Stimulated activated CD8-positive, alpha-beta memory T cell treated with anti-CD3 and anti-CD28 coated beads, Interleukin-7, amount 100 ng/mL, for 4 hours (primary cell): ENCODE measurements at regions not wholly inside any gene's neighbourhood (a gene's known extent, or its start where the extent isn't known, plus 50 kb on each side); places are given as distances from the start of the nearest gene placed in this dataset.

ENCODE experiments used
- DNase-seq, 2 donors: peaks; one replicate each; pipeline ENCODE4 v3.0.0-alpha.2; 2020; ENCODE audit warnings: low read depth in 2 of 2

DNA sequence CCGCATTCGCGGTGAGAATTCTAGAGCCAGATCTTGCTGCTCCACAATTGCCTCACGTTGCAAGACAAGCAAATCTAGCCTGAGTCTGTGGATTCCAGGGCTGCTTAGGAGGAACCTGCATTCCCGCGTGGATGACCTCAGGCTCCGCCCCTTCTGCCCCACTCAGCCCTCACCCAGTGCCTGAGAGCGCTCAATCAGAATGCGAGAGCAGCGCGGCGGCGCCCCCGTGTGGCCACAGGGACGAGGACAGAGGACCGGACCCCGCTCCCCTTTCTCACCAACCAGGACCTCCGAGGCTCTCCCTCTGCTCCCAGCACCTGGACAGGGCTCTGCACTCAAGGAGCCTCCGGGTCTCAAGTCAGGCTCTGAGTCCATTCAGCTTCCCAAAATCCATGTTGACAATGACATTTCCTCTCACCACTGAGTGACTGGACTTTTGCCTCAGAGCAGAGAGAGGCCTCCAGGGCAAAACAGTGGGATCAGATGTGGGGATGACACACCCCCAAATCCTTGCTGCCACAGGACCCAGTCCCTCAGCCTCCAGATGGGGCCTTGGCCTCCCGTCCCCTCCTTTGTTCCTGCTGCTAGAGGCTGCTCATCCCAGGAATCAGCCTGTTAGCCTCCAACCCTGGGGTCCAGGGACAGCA lies 52.0 kb downstream of the RPP21 start:
- peak; percentile 68 to 75 for DNase-seq

DNA sequence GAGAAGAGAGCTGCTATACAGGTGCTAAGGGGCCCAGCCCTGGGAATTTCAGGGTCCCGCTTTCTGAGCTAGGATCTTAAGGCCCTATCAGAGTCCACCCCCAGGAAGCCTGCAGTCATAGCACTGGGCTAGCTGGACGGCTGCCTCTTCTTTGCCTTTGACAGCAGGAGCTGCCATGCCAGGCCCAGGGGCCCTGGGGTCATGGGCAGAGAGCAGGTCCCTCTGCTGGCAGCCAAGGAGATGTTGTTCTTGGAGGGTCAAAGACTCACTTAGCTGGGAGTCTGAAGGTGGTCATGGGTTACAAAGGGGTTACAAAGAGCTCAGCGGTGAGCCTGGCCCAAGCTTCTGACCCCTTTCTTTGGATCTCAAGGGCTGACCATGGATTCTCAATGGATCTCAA lies 52.7 kb downstream of the RPP21 start:
- no peak for DNase-seq

DNA sequence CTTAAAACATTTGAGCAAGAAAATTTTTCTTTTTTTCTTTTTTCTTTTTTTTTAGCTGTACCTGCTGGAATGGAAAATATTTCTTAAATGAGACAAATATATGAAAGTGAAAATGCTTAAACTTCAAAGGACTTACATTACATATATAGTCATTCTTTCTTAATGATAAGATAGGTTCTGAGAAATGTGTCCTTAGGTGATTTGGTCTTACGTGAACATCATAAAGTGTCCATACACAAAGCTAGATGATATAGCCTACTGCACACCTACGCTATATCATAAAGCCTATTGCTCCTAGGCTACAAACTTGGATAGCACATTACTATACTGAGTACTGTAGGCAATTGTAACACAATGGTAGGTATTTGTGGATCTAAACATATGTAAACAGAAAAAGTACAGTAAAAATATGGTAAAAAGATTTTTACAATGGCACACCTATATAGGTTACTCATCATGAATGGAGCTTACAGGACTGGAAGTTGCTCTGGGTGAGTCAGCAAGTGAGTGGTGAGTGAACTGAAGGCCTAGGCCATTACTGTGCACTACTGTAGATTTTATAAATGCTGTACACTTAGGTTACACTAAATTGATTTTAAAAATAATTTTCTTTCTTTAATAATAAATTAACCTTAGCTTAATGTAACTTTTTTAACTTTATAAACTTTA lies 54.6 kb downstream of the RPP21 start:
- DNase-seq, result no peak

DNA sequence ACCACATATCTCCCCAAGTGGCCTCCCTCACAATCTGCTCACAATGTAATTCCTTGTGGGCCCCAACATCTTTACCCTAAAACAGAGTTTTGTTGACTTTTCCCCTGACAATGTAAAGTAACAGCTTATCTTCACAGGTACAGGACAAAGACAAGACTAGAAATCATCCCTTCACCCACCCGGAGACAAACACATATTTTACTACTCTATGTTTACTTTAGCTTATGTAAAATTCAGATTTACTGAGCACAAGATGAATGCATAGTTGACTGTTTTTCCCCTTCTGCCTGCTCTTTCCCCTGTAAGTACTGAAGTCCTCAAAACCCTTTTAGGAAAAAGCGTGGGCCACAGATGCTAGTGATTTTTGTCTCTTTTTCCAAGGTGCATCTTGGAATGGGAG lies 61.0 kb downstream of the RPP21 start:
- no peak for DNase-seq

DNA sequence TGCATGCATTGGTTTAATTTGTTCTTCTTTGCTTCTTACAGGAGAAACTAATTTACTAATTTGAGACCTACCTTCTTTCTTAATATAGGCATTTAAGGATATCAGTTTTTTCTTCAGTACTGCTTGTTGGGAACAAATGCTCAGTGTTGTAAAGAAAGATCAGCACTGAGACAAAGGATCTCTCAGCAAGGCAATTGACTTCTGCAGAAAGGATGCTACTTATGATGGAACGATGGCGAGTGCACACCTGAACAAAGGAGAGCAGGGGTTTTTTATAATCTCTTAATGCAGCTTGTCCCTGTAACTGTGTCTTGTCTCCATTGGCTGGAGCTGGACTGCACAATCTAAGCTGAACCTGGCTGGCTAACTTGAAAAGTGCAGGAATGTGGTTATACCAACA lies 64.2 kb downstream of the RPP21 start:
- no peak for DNase-seq

DNA sequence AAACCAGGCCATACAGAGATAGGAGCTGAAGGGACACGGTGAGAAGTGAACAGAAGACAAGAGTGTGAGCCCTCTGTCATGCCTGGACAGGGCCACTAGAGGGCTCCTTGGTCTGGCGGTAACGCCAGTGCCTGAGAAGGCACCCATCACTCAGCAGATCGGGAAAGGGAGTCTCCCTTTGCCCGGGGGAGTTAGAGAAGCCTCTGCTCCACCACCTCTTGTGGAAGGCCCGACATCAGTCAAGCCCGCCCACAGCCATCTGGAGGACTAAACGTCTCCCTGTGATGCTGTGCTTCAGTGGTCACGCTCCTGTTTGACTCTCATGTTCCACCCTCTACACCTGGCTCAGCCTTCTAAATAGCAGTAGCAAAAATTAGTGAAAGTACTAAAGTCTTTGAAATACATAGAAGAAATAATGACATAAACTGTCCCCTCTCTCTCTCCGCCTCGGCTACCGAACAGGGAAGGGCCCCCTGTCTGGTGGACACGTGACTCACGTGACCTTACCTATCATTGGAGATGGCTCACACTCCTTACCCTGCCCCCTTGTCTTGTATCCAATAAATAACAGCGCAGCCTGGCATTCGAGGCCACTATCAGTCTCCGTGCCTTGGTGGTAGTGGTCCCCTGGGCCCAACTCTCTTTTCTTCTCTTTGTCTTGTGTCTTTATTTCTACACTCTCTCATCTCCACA lies 66.7 kb downstream of the RPP21 start:
- DNase-seq, result peak; percentile 25 to 41

DNA sequence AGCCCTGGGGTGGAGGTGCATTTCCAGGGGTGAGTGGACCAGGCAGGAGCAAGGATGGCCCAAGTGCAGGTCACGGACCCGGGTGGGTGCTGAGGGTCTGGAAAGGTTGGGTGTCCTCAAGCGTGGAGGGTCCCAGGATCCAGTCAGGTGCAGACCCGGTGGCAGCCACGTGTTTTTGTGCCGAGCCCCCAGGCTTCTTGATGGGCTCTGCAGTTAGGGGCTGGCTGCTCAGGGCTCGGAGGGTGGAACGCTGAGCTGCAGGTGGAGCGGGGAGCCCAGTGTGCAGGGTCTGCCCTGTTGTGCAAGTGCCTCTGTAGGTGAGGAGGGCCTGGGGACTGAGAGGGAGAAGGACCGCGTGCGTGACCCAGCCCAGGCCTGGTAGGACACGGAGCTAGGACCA lies 70.9 kb upstream of the HLA-E start:
- no peak for DNase-seq

DNA sequence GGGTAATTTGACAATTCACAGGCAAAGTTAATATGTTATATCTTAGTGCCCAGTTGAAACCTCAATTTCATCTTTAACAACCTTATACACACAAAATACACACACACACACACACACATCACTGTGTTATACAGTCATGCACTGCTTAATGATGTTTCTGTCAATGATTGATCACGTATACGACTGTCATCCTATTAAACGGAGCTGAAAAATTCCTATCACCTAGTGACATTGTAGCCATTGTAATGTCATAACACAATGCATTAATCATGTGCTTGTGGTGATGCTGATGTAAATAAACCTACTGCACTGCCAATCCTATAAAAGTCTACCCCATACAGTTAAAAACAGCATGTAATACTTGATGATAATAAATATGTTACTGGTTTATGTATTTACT lies 64.8 kb upstream of the HLA-E start:
- DNase-seq, result no peak
